ENCODE measurements at regions not wholly inside any gene's neighbourhood (a gene's known extent, or its start where the extent isn't known, plus 50 kb on each side); places are given as distances from the start of the nearest gene placed in this dataset.
A peak's percentile ranks its signal among the peaks of the same experiment; 100 is the strongest.

- Histone ChIP-seq H4K20me1 (no peaks in the 10 kb centered on the region), H3K4me1 (peaks cover 0 to 19% (median 12%) of the 10 kb centered on the region in 10 experiments; a peak in 13 of 20 replicates), H3K4me3 (no peak overlapping the region), H3K9me3 (replicated peaks in 1 of 11) (no peaks in the 10 kb centered on the region), H3K27ac (no peak overlapping the region), H3K36me3 (no peaks in the 10 kb centered on the region), H3K9ac (no peak overlapping the region), H3K27me3 (no peaks in the 10 kb centered on the region), H3K4me2 (no peak overlapping the region)
- no peak for TF ChIP-seq Cebpa-rat (IDR thresholded peaks at IDR 0.05)
These were observed 1400.8 kb upstream of the TENM4 start for GRCh38 chr11:80841675-80842074.

GRCh38 chr11:80838153-80838552, 1397.3 kb upstream of the TENM4 start:
- Histone ChIP-seq H3K9ac (no peak overlapping the region), H4K20me1 (no peaks in the 10 kb centered on the region), H3K27ac (no peak overlapping the region), H3K4me1 (peaks cover 0 to 21% (median 15%) of the 10 kb centered on the region in 10 experiments; a peak in 13 of 20 replicates), H3K36me3 (no peaks in the 10 kb centered on the region), H3K27me3 (no peaks in the 10 kb centered on the region), H3K4me3 (no peak overlapping the region), H3K4me2 (peak overlapping the region in 3 of 11 experiments; percentile 22 to 34 (median 27); a peak in 5 of 22 replicates), H3K9me3 (replicated peaks in 1 of 11) (no peaks in the 10 kb centered on the region)
- no peak for TF ChIP-seq Cebpa-rat (IDR thresholded peaks at IDR 0.05)

GRCh38 chr11:80837051-80837450, 1396.2 kb upstream of the TENM4 start:
- H3K4me1 ChIP-seq = peaks cover 0 to 21% (median 15%) of the 10 kb centered on the region in 10 experiments; a peak in 13 of 20 replicates
- H4K20me1 ChIP-seq = no peaks in the 10 kb centered on the region
- no peaks in the 10 kb centered on the region for H3K9me3 ChIP-seq (replicated peaks in 1 of 11)
- no peaks in the 10 kb centered on the region for H3K27me3 ChIP-seq
- no peak overlapping the region for H3K9ac ChIP-seq
- H3K27ac ChIP-seq = no peak overlapping the region
- no peaks in the 10 kb centered on the region for H3K36me3 ChIP-seq
- H3K4me3 ChIP-seq = no peak overlapping the region
- TF ChIP-seq Cebpa-rat (IDR thresholded peaks at IDR 0.05) = no peak
- H3K4me2 ChIP-seq = peak overlapping the region in 8 of 11 experiments; percentile 20 to 58 (median 39); a peak in 15 of 22 replicates

- no peak for TF ChIP-seq Cebpa-rat (IDR thresholded peaks at IDR 0.05)
- Histone ChIP-seq H3K36me3 (no peaks in the 10 kb centered on the region), H3K9ac (no peak overlapping the region), H3K4me2 (no peak overlapping the region), H3K27me3 (no peaks in the 10 kb centered on the region), H3K27ac (no peak overlapping the region), H3K9me3 (replicated peaks in 1 of 11) (no peaks in the 10 kb centered on the region), H4K20me1 (no peaks in the 10 kb centered on the region), H3K4me3 (no peak overlapping the region), H3K4me1 (no peaks in the 10 kb centered on the region; a peak in 1 of 20 replicates)
These were observed 1390.5 kb upstream of the TENM4 start for GRCh38 chr11:80831374-80831773.

- H3K9me3 ChIP-seq (replicated peaks in 1 of 11) = no peaks in the 10 kb centered on the region
- no peaks in the 10 kb centered on the region for H4K20me1 ChIP-seq
- H3K4me2 ChIP-seq = no peak overlapping the region
- H3K27me3 ChIP-seq = no peaks in the 10 kb centered on the region
- H3K4me3 ChIP-seq = no peak overlapping the region
- H3K27ac ChIP-seq = no peak overlapping the region
- no peaks in the 10 kb centered on the region for H3K4me1 ChIP-seq
- no peak for TF ChIP-seq Cebpa-rat (IDR thresholded peaks at IDR 0.05)
- H3K9ac ChIP-seq = no peak overlapping the region
- H3K36me3 ChIP-seq = no peaks in the 10 kb centered on the region
These were observed 1387.0 kb upstream of the TENM4 start for GRCh38 chr11:80827781-80828180.

GRCh38 chr11:80826808-80827207, 1386.0 kb upstream of the TENM4 start:
- H3K9me3 ChIP-seq (replicated peaks in 1 of 11) = no peaks in the 10 kb centered on the region
- no peak for TF ChIP-seq Cebpa-rat (IDR thresholded peaks at IDR 0.05)
- no peaks in the 10 kb centered on the region for H3K4me1 ChIP-seq
- H3K9ac ChIP-seq = no peak overlapping the region
- no peaks in the 10 kb centered on the region for H3K27me3 ChIP-seq
- no peak overlapping the region for H3K4me3 ChIP-seq
- H3K36me3 ChIP-seq = no peaks in the 10 kb centered on the region
- H3K27ac ChIP-seq = no peak overlapping the region
- no peaks in the 10 kb centered on the region for H4K20me1 ChIP-seq
- no peak overlapping the region for H3K4me2 ChIP-seq

GRCh38 chr11:80822308-80822707, 1381.5 kb upstream of the TENM4 start:
- H3K4me1 ChIP-seq = peaks cover 0 to 5% (median 0%) of the 10 kb centered on the region in 10 experiments; a peak in 4 of 20 replicates
- no peaks in the 10 kb centered on the region for H3K36me3 ChIP-seq
- H4K20me1 ChIP-seq = no peaks in the 10 kb centered on the region

GRCh38 chr11:80819271-80819670, 1378.4 kb upstream of the TENM4 start:
- no peak overlapping the region for H3K9ac ChIP-seq
- no peak overlapping the region for H3K27ac ChIP-seq
- H3K27me3 ChIP-seq = no peaks in the 10 kb centered on the region
- no peak overlapping the region for H3K4me2 ChIP-seq
- no peak for TF ChIP-seq Cebpa-rat (IDR thresholded peaks at IDR 0.05)
- H3K4me3 ChIP-seq = no peak overlapping the region
- peaks cover 0 to 29% (median 7%) of the 10 kb centered on the region in 10 experiments; a peak in 13 of 20 replicates for H3K4me1 ChIP-seq
- no peaks in the 10 kb centered on the region for H4K20me1 ChIP-seq
- no peaks in the 10 kb centered on the region for H3K9me3 ChIP-seq (replicated peaks in 1 of 11)
- no peaks in the 10 kb centered on the region for H3K36me3 ChIP-seq

More at GRCh38 chr11:80822308-80822707, 1381.5 kb upstream of the TENM4 start:
- Histone ChIP-seq H3K27ac (no peak overlapping the region), H3K4me2 (no peak overlapping the region), H3K27me3 (no peaks in the 10 kb centered on the region), H3K4me3 (no peak overlapping the region), H3K9me3 (replicated peaks in 1 of 11) (no peaks in the 10 kb centered on the region), H3K9ac (no peak overlapping the region)
- TF ChIP-seq Cebpa-rat (IDR thresholded peaks at IDR 0.05) = no peak

- H3K4me2 ChIP-seq = peak overlapping the region in 3 of 11 experiments; percentile 43 to 77 (median 64); a peak in 5 of 22 replicates
- H3K36me3 ChIP-seq = no peaks in the 10 kb centered on the region
- H3K9me3 ChIP-seq (replicated peaks in 1 of 11) = no peaks in the 10 kb centered on the region
- H3K27me3 ChIP-seq = no peaks in the 10 kb centered on the region
- H3K27ac ChIP-seq = peak overlapping the region in 2 of 11 experiments; percentile 19 to 52; a peak in 3 of 22 replicates
- peaks cover 0 to 29% (median 7%) of the 10 kb centered on the region in 10 experiments; a peak in 13 of 20 replicates for H3K4me1 ChIP-seq
- H3K4me3 ChIP-seq = no peak overlapping the region; a peak in 1 of 20 replicates
- TF ChIP-seq Cebpa-rat (IDR thresholded peaks at IDR 0.05) = no peak
- H3K9ac ChIP-seq = no peak overlapping the region
- H4K20me1 ChIP-seq = no peaks in the 10 kb centered on the region
These were observed 1376.1 kb upstream of the TENM4 start for GRCh38 chr11:80816966-80817365.

GRCh38 chr11:80816454-80816847, 1375.6 kb upstream of the TENM4 start:
- H3K4me3 ChIP-seq = no peak overlapping the region
- H3K4me1 ChIP-seq = peaks cover 0 to 29% (median 7%) of the 10 kb centered on the region in 10 experiments; a peak in 13 of 20 replicates
- no peak for TF ChIP-seq Cebpa-rat (IDR thresholded peaks at IDR 0.05)
- peak overlapping the region in 3 of 11 experiments; percentile 24 to 52 (median 47); a peak in 4 of 22 replicates for H3K27ac ChIP-seq
- H3K27me3 ChIP-seq = no peaks in the 10 kb centered on the region
- H3K9ac ChIP-seq = no peak overlapping the region
- H3K9me3 ChIP-seq (replicated peaks in 1 of 11) = no peaks in the 10 kb centered on the region
- peak overlapping the region in 3 of 11 experiments; percentile 43 to 77 (median 64); a peak in 5 of 22 replicates for H3K4me2 ChIP-seq
- no peaks in the 10 kb centered on the region for H4K20me1 ChIP-seq
- H3K36me3 ChIP-seq = no peaks in the 10 kb centered on the region

Measured in BLaER1 treated with 17β-estradiol and CSF1 and Interleukin-3, amounts not matched to agents 10 nM and 100 nM (cell line).